CD4-positive, alpha-beta T cell treated with Interleukin-6 at 100 ng/mL for 8 hours (primary cell): ENCODE measurements at regions not wholly inside any gene's neighbourhood (a gene's known extent, or its start where the extent isn't known, plus 50 kb on each side); places are given as distances from the start of the nearest gene placed in this dataset.

Source experiments
- DNase-seq: peaks from one replicate; pipeline ENCODE4 v3.0.0-alpha.2; 2020; ENCODE audit warnings: mixed read lengths, low spot score

GRCh38 chr2:2828774-2829368 lies 497.8 kb upstream of the MYT1L start:
- no peak for DNase-seq

GRCh38 chr2:2827761-2828221 lies 496.7 kb upstream of the MYT1L start:
- no peak for DNase-seq

GRCh38 chr2:2827046-2827636 lies 496.1 kb upstream of the MYT1L start:
- DNase-seq, result no peak

GRCh38 chr2:2826621-2827020 lies 495.5 kb upstream of the MYT1L start:
- no peak for DNase-seq

GRCh38 chr2:2826209-2826551 lies 495.1 kb upstream of the MYT1L start:
- no peak for DNase-seq

GRCh38 chr2:2825516-2826208 lies 494.6 kb upstream of the MYT1L start:
- DNase-seq, result no peak

GRCh38 chr2:2825062-2825461 lies 494.0 kb upstream of the MYT1L start:
- DNase-seq, result no peak

GRCh38 chr2:2824588-2824987 lies 493.5 kb upstream of the MYT1L start:
- no peak for DNase-seq

GRCh38 chr2:2823061-2823753 lies 492.1 kb upstream of the MYT1L start:
- DNase-seq, result no peak

- DNase-seq, result no peak
Observed at GRCh38 chr2:2822143-2822542, 491.1 kb upstream of the MYT1L start.

GRCh38 chr2:2812648-2813047 lies 481.6 kb upstream of the MYT1L start:
- no peak for DNase-seq

GRCh38 chr2:2812117-2812516 lies 481.0 kb upstream of the MYT1L start:
- DNase-seq, result no peak

GRCh38 chr2:2810504-2810903 lies 479.4 kb upstream of the MYT1L start:
- no peak for DNase-seq

GRCh38 chr2:2809771-2810170 lies 478.7 kb upstream of the MYT1L start:
- DNase-seq, result no peak

GRCh38 chr2:2808551-2809058 lies 477.5 kb upstream of the MYT1L start:
- no peak for DNase-seq

GRCh38 chr2:2806711-2807110 lies 475.6 kb upstream of the MYT1L start:
- DNase-seq, result no peak

GRCh38 chr2:2805263-2805662 lies 474.2 kb upstream of the MYT1L start:
- DNase-seq, result no peak

- DNase-seq, result no peak
Observed at GRCh38 chr2:2804528-2804927, 473.5 kb upstream of the MYT1L start.

GRCh38 chr2:2801458-2801857 lies 470.4 kb upstream of the MYT1L start:
- DNase-seq, result no peak

- DNase-seq, result no peak
Observed at GRCh38 chr2:2800697-2801096, 469.6 kb upstream of the MYT1L start.

- no peak for DNase-seq
Observed at GRCh38 chr2:2800001-2800400, 468.9 kb upstream of the MYT1L start.

GRCh38 chr2:2799151-2799697 lies 468.1 kb upstream of the MYT1L start:
- DNase-seq, result no peak

- DNase-seq, result no peak
Observed at GRCh38 chr2:2798337-2798736, 467.3 kb upstream of the MYT1L start.
